ENCODE measurements at regions not wholly inside any gene's neighbourhood (a gene's known extent, or its start where the extent isn't known, plus 50 kb on each side); places are given as distances from the start of the nearest gene placed in this dataset.

DNA sequence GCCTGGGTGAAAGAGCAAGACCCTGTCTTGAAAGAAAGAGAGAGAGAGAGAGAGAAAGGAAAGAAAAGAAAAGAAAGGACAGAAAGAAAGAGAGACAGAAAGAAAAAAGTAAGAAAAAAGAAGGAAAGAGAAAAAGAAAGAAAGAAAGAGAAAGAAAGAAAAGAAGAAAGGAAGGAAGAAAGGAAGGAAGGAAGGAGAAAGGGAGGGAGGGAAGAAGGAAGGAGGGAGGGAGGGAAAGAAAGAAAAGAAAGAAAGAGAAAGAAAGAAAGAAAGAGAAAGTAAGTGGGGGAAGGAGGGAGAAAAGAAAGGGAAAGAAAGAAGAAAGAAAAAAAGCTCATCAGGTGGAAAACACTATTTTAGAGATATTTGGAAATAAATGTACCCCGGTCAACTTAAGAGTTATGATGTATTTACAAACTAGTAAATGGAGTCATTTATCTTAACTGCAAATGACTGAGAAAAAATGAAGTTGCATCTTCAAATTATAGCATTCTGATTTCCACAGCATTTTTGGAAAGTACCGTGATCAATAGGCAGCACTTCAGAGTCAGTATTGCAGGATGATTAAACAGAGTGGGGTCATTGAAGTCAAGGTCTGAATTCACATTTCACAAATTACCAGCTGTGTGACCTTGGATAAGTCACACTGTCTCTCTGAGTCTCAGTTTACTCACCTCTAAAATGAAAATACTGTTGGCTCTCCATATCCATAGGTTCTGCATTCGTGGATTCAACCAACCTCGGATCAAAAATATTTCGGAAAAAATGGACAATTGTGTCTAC, 64.1 kb upstream of the SMAD1 start:
- H3K4me3 ChIP-seq, result no peak overlapping the region
- no peaks in the 10 kb centered on the region for H3K36me3 ChIP-seq
- H3K27me3 ChIP-seq, result no peaks in the 10 kb centered on the region
- WGBS, result 94% methylated on average over 5 of the region's 5 CpGs
- DNase-seq (ENCODE audit: extremely low spot score), result no peak
- intact Hi-C loops (cut with DNase I), result no loop called here
- peaks cover 0 to 3% (median 0%) of the 10 kb centered on the region in 4 donors for H3K4me1 ChIP-seq
- H3K9me3 ChIP-seq, result no peaks in the 10 kb centered on the region
- no peak for TF ChIP-seq EP300 (IDR thresholded peaks at IDR 0.05)
- no peak for TF ChIP-seq POLR2A (IDR thresholded peaks at IDR 0.05; ENCODE audit: low read depth)
- no peak for TF ChIP-seq POLR2AphosphoS5 (IDR thresholded peaks at IDR 0.05)
- TF ChIP-seq, protein P1, sequence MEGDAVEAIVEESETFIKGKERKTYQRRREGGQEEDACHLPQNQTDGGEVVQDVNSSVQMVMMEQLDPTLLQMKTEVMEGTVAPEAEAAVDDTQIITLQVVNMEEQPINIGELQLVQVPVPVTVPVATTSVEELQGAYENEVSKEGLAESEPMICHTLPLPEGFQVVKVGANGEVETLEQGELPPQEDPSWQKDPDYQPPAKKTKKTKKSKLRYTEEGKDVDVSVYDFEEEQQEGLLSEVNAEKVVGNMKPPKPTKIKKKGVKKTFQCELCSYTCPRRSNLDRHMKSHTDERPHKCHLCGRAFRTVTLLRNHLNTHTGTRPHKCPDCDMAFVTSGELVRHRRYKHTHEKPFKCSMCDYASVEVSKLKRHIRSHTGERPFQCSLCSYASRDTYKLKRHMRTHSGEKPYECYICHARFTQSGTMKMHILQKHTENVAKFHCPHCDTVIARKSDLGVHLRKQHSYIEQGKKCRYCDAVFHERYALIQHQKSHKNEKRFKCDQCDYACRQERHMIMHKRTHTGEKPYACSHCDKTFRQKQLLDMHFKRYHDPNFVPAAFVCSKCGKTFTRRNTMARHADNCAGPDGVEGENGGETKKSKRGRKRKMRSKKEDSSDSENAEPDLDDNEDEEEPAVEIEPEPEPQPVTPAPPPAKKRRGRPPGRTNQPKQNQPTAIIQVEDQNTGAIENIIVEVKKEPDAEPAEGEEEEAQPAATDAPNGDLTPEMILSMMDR (IDR thresholded peaks at IDR 0.05), result no peak
- no peak overlapping the region for H3K27ac ChIP-seq (replicated peaks in 1 of 4)

DNA sequence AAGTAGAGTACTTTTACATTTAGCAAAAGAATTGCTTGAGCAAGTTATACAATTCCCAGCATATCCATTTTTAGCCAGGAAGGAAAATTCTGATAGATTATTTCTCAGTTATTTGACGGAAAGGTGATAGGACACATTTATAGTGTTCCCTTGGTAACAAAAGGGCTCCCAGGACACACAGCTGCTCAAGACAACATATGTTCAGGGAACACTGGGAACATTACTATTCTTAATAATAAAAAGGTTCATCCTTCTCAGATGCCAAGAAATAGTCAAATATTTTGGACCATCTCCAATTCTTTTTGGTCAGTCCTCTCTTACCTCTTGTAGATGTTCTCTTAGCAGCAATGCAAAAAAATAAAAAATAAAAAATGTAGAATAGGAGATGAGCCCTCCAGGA, 66.8 kb upstream of the SMAD1 start:
- WGBS, result 45% methylated on average over 1 of the region's 1 CpG
- H3K4me3 ChIP-seq, result no peak overlapping the region
- H3K27ac ChIP-seq (replicated peaks in 1 of 4), result no peak overlapping the region
- H3K36me3 ChIP-seq, result no peaks in the 10 kb centered on the region
- no peaks in the 10 kb centered on the region for H3K27me3 ChIP-seq
- no peak for DNase-seq (ENCODE audit: extremely low spot score)
- intact Hi-C loops (cut with DNase I), result no loop called here
- H3K4me1 ChIP-seq, result peaks cover 0 to 3% (median 0%) of the 10 kb centered on the region in 4 donors
- TF ChIP-seq EP300 (IDR thresholded peaks at IDR 0.05) (no peak), POLR2AphosphoS5 (IDR thresholded peaks at IDR 0.05) (no peak)
- no peaks in the 10 kb centered on the region for H3K9me3 ChIP-seq

DNA sequence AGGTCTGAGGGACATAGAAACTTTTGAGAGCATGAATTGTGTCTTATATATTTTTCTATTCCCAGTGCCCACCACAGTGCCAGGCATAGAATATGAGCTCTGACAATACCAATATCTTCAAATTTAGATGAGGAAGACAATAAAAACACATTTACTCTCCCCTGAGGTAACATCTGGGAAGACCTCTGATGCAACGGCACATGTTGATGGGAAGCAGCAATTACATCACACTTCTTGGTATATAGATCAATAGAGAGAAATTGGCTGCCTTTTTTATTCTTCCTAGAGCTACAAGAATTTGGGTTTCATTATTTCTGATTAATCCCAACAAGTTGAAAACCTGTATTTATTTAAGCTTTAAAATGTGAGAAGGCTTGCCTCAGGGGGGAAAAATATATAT, 67.4 kb upstream of the SMAD1 start:
- Histone ChIP-seq H3K27ac (replicated peaks in 1 of 4) (no peak overlapping the region), H3K4me1 (peaks cover 0 to 3% (median 0%) of the 10 kb centered on the region in 4 donors), H3K4me3 (no peak overlapping the region), H3K9me3 (no peaks in the 10 kb centered on the region), H3K27me3 (no peaks in the 10 kb centered on the region), H3K36me3 (no peaks in the 10 kb centered on the region)
- intact Hi-C loops (cut with DNase I), result no loop called here
- TF ChIP-seq, protein P1 (IDR thresholded peaks at IDR 0.05), result no peak
- no peak for TF ChIP-seq EP300 (IDR thresholded peaks at IDR 0.05)
- TF ChIP-seq POLR2A (IDR thresholded peaks at IDR 0.05; ENCODE audit: low read depth), result no peak
- TF ChIP-seq POLR2AphosphoS5 (IDR thresholded peaks at IDR 0.05), result no peak
- no peak for DNase-seq (ENCODE audit: extremely low spot score)
- 91% methylated on average over 1 of the region's 1 CpG for WGBS

DNA sequence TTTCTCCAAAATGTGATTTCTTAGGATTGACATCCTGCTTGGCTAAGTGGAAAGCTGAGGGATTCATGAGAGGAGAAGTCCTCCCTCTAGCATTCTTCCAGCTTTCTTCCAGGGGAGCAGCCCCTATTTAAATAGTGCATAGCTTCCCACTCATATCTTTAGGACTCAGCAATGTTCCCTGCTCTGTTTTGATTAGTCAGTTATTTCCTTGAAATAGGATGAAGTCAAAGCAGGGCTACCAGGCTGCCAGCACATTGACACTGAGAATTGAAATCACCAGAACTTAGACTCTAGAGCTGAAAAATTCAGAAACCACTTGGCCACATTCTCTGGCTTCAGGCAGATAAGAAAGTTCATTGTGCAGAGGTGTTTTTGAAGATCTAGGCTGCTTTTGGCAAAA, 74.7 kb upstream of the SMAD1 start:
- H3K27ac ChIP-seq (replicated peaks in 1 of 4), result no peak overlapping the region
- no peaks in the 10 kb centered on the region for H3K27me3 ChIP-seq
- intact Hi-C loops (cut with DNase I), result no loop called here
- no peaks in the 10 kb centered on the region for H3K9me3 ChIP-seq
- no peak for DNase-seq (ENCODE audit: extremely low spot score)
- no peak overlapping the region for H3K4me3 ChIP-seq
- no peaks in the 10 kb centered on the region for H3K36me3 ChIP-seq
- no peak for TF ChIP-seq POLR2AphosphoS5 (IDR thresholded peaks at IDR 0.05)
- TF ChIP-seq, protein P1 (IDR thresholded peaks at IDR 0.05), result no peak
- no peak for TF ChIP-seq POLR2A (IDR thresholded peaks at IDR 0.05; ENCODE audit: low read depth)
- no peak for TF ChIP-seq EP300 (IDR thresholded peaks at IDR 0.05)
- H3K4me1 ChIP-seq, result no peaks in the 10 kb centered on the region

DNA sequence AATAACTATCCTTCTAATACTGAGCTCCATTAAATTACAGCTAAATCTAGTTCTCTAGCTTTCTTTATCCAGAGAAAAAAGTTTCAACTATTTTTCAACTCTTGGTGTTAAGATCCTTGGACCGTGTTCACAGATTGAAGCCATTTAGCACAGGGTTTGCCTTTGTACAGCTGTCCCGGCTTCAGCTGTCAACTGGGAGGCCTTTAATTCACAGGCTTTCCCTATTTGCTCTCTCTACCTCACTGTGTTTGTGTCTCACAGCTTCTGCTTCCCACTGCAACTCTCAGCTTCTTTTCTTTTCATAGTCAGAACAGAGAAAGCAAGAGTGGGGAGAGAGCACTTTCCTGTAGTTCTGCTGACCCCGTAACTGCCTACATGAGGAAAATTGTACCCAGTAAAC, 76.9 kb upstream of the SMAD1 start:
- WGBS, result 58% methylated on average over 3 of the region's 3 CpGs
- Histone ChIP-seq H3K27me3 (no peaks in the 10 kb centered on the region), H3K4me1 (no peaks in the 10 kb centered on the region), H3K9me3 (no peaks in the 10 kb centered on the region), H3K4me3 (no peak overlapping the region), H3K27ac (replicated peaks in 1 of 4) (no peak overlapping the region), H3K36me3 (no peaks in the 10 kb centered on the region)
- no peak for DNase-seq (ENCODE audit: extremely low spot score)
- intact Hi-C loops (cut with DNase I), result no loop called here
- no peak for TF ChIP-seq POLR2A (IDR thresholded peaks at IDR 0.05; ENCODE audit: low read depth)
- TF ChIP-seq, protein P1 (IDR thresholded peaks at IDR 0.05), result no peak
- TF ChIP-seq EP300 (IDR thresholded peaks at IDR 0.05), result no peak
- no peak for TF ChIP-seq POLR2AphosphoS5 (IDR thresholded peaks at IDR 0.05)
